ENCODE measurements at regions not wholly inside any gene's neighbourhood (a gene's known extent, or its start where the extent isn't known, plus 50 kb on each side); places are given as distances from the start of the nearest gene placed in this dataset.

DNA sequence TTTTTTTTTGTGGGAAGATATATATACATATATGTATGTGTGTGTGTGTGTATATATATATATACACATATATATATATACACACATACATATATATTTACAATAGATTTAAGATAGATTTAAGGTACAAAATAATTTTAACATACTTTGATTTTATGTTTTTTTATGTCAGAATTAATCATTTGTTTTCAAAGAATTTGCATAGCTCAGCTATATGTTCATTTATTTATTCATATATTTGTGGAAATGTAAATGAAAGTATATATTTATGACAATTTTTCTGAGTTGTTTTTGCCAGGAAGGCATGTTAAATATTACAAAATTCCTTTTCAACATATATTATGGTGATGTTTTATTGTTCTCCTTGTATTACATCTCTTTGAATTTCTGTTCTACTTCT, 887.4 kb upstream of the NOVA1 start:
- no peaks in the 10 kb centered on the region for H3K4me1 ChIP-seq (ENCODE audit: insufficient read depth, low read length, poor library complexity, severe bottlenecking)
- H3K27ac ChIP-seq (ENCODE audit: low read depth, low read length, poor library complexity, severe bottlenecking): no peak overlapping the region
- H3K4me3 ChIP-seq (ENCODE audit: low read depth, low read length, poor library complexity, severe bottlenecking): no peak overlapping the region
- BruUV-seq (replicated peaks): no TSS peak
- no peaks in the 10 kb centered on the region for H3K27me3 ChIP-seq (replicated peaks; ENCODE audit: insufficient read depth, low read depth, low read length, poor library complexity)
- H3K36me3 ChIP-seq (ENCODE audit: insufficient read depth, low read length, poor library complexity, severe bottlenecking): no peaks in the 10 kb centered on the region
- POLR2A ChIA-PET (ENCODE audit: low non-redundant PET): no interaction called here
- no peak for DNase-seq (ENCODE audit: low spot score)
- no peaks in the 10 kb centered on the region for H3K9me3 ChIP-seq (ENCODE audit: low read depth, low read length, poor library complexity, severe bottlenecking)
- TF ChIP-seq, protein P1, sequence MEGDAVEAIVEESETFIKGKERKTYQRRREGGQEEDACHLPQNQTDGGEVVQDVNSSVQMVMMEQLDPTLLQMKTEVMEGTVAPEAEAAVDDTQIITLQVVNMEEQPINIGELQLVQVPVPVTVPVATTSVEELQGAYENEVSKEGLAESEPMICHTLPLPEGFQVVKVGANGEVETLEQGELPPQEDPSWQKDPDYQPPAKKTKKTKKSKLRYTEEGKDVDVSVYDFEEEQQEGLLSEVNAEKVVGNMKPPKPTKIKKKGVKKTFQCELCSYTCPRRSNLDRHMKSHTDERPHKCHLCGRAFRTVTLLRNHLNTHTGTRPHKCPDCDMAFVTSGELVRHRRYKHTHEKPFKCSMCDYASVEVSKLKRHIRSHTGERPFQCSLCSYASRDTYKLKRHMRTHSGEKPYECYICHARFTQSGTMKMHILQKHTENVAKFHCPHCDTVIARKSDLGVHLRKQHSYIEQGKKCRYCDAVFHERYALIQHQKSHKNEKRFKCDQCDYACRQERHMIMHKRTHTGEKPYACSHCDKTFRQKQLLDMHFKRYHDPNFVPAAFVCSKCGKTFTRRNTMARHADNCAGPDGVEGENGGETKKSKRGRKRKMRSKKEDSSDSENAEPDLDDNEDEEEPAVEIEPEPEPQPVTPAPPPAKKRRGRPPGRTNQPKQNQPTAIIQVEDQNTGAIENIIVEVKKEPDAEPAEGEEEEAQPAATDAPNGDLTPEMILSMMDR (conservative IDR thresholded peaks at IDR 0.05; ENCODE audit: low read depth, low read length): no peak
- TF ChIP-seq EZH2 (IDR thresholded peaks at IDR 0.05; ENCODE audit: borderline replicate concordance, low read depth, low read length, poor library complexity, severe bottlenecking): no peak
- intact Hi-C loops (cut with micrococcal nuclease; ENCODE audit: unreplicated experiment): no loop called here
- CTCF ChIA-PET: no interaction called here

DNA sequence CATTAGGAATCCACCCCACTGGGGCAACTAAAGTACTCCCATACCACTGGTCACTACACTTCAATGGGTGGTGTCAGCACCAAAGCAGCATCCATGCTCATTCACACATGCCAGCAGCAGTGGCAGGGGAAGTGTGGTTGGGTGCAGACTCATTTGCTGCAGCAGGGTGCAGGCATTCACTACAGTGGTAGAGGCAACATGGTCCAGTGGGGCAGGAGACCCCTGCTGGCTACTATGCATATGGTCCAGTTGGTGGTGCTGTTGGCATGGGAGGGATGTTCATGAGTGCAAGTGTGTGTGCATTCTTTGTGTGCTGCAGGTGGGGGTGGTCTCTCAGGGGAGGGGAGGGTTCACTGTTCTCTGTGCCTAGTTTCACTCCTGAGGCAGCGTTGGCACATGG, 908.4 kb upstream of the NOVA1 start:
- Histone ChIP-seq H3K4me3 (ENCODE audit: low read depth, low read length, poor library complexity, severe bottlenecking) (no peak overlapping the region), H3K9me3 (ENCODE audit: low read depth, low read length, poor library complexity, severe bottlenecking) (peaks cover 20% of the 10 kb centered on the region), H3K27me3 (replicated peaks; ENCODE audit: insufficient read depth, low read depth, low read length, poor library complexity) (no peaks in the 10 kb centered on the region), H3K27ac (ENCODE audit: low read depth, low read length, poor library complexity, severe bottlenecking) (no peak overlapping the region), H3K36me3 (ENCODE audit: insufficient read depth, low read length, poor library complexity, severe bottlenecking) (no peaks in the 10 kb centered on the region), H3K4me1 (ENCODE audit: insufficient read depth, low read length, poor library complexity, severe bottlenecking) (no peaks in the 10 kb centered on the region)
- no peak for DNase-seq (ENCODE audit: low spot score)
- no TSS peak for BruUV-seq (replicated peaks)
- POLR2A ChIA-PET (ENCODE audit: low non-redundant PET): no interaction called here
- intact Hi-C loops (cut with micrococcal nuclease; ENCODE audit: unreplicated experiment): no loop called here
- TF ChIP-seq, protein P1 (conservative IDR thresholded peaks at IDR 0.05; ENCODE audit: low read depth, low read length): no peak
- TF ChIP-seq EZH2 (IDR thresholded peaks at IDR 0.05; ENCODE audit: borderline replicate concordance, low read depth, low read length, poor library complexity, severe bottlenecking): no peak
- CTCF ChIA-PET: no interaction called here

DNA sequence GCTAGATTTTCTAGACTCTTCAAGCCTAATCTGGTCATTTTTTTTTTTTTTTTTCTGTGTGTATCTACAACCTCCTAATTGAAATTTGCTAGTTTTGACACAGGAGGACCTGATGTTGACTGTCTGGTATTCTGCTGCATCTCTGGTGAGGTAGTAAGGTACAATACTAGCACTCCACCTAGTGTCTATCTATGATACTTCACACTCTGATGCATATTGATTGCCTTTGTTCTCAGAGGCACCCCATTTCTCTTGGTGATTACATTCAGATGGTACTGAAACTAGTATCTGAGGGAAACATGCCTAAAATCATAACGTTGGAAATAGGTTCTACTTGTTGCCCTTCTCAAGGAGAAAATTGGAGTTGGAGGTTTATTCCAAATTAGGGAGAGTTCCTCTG, 930.5 kb upstream of the NOVA1 start:
- Histone ChIP-seq H3K27ac (ENCODE audit: low read depth, low read length, poor library complexity, severe bottlenecking) (no peak overlapping the region), H3K36me3 (ENCODE audit: insufficient read depth, low read length, poor library complexity, severe bottlenecking) (no peaks in the 10 kb centered on the region), H3K4me1 (ENCODE audit: insufficient read depth, low read length, poor library complexity, severe bottlenecking) (no peaks in the 10 kb centered on the region), H3K4me3 (ENCODE audit: low read depth, low read length, poor library complexity, severe bottlenecking) (no peak overlapping the region), H3K9me3 (ENCODE audit: low read depth, low read length, poor library complexity, severe bottlenecking) (no peaks in the 10 kb centered on the region), H3K27me3 (replicated peaks; ENCODE audit: insufficient read depth, low read depth, low read length, poor library complexity) (no peaks in the 10 kb centered on the region)
- no TSS peak for BruUV-seq (replicated peaks)
- DNase-seq (ENCODE audit: low spot score): peak; percentile 52
- intact Hi-C loops (cut with micrococcal nuclease; ENCODE audit: unreplicated experiment): loop anchor here (5.0 kb wide), 1 partner anchor 541 kb away; no protein-coding TSS in a partner anchor
- TF ChIP-seq, protein P1 (conservative IDR thresholded peaks at IDR 0.05; ENCODE audit: low read depth, low read length): peak; percentile 55
- no peak for TF ChIP-seq EZH2 (IDR thresholded peaks at IDR 0.05; ENCODE audit: borderline replicate concordance, low read depth, low read length, poor library complexity, severe bottlenecking)
- ChIA-PET POLR2A (ENCODE audit: low non-redundant PET) (no interaction called here), CTCF (no interaction called here)

All from A673 (cell line).